Bronchial epithelial cell (primary cell): ENCODE measurements at regions not wholly inside any gene's neighbourhood (a gene's known extent, or its start where the extent isn't known, plus 50 kb on each side); places are given as distances from the start of the nearest gene placed in this dataset.
A peak's percentile ranks its signal among the peaks of the same experiment; 100 is the strongest.

ENCODE experiments used
- DNase-seq: peaks from one replicate; pipeline ENCODE4 v3.0.0-alpha.2; 2010; ENCODE audit warnings: low read depth
- FAIRE-seq: peaks from 2 replicates; lab custom pipeline; 2011; peaks lifted over from hg19 to GRCh38; lab: Jason Lieb, UNC
- H3K27me3 ChIP-seq: 2 replicates; pipeline ENCODE4 v1.5.1; 2011; ENCODE audit warnings: low read length; ENCODE audit not compliant: control insufficient read depth, insufficient read depth
- H3K36me3 ChIP-seq: 2 replicates; pipeline ENCODE4 v1.5.1; 2011; ENCODE audit warnings: low read length; ENCODE audit not compliant: control insufficient read depth, insufficient read depth
- H3K4me3 ChIP-seq: 2 replicates; pipeline ENCODE4 v1.5.1; 2011; ENCODE audit warnings: mild to moderate bottlenecking, low read depth, low read length, control low read depth
- TF ChIP-seq, protein P1 (sequence below): IDR thresholded peaks from 2 replicates; pipeline ENCODE4 v1.5.1; 2011; ENCODE audit warnings: mild to moderate bottlenecking, moderate library complexity, low read length, control low read depth, inconsistent platforms; ENCODE audit not compliant: insufficient read depth, severe bottlenecking

DNA sequence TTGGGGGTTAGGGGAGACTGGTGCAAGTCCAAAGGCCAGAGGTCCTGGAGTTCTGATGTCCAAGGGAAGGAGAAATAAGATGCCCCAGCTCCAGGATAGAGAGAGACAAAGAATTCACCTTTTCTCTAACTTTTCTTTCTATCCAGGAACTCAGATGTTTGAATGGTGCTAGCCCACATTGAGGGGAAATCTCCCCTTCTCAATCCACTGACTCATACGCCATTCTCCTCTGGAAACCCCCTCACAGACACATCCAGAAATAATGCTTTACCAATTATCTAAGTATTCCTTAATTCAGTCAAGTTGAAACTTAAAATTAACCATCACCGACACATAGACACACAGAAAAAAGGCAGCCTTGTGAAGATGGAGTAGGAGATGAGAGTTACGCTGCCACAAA is 1085.2 kb downstream of the NSUN3 start:
- TF ChIP-seq, protein P1, sequence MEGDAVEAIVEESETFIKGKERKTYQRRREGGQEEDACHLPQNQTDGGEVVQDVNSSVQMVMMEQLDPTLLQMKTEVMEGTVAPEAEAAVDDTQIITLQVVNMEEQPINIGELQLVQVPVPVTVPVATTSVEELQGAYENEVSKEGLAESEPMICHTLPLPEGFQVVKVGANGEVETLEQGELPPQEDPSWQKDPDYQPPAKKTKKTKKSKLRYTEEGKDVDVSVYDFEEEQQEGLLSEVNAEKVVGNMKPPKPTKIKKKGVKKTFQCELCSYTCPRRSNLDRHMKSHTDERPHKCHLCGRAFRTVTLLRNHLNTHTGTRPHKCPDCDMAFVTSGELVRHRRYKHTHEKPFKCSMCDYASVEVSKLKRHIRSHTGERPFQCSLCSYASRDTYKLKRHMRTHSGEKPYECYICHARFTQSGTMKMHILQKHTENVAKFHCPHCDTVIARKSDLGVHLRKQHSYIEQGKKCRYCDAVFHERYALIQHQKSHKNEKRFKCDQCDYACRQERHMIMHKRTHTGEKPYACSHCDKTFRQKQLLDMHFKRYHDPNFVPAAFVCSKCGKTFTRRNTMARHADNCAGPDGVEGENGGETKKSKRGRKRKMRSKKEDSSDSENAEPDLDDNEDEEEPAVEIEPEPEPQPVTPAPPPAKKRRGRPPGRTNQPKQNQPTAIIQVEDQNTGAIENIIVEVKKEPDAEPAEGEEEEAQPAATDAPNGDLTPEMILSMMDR: no peak
- no peaks in the 10 kb centered on the region for H3K36me3 ChIP-seq
- DNase-seq (no peak), FAIRE-seq (no peak)
- H3K27me3 ChIP-seq: no peaks in the 10 kb centered on the region
- H3K4me3 ChIP-seq: no peak overlapping the region

DNA sequence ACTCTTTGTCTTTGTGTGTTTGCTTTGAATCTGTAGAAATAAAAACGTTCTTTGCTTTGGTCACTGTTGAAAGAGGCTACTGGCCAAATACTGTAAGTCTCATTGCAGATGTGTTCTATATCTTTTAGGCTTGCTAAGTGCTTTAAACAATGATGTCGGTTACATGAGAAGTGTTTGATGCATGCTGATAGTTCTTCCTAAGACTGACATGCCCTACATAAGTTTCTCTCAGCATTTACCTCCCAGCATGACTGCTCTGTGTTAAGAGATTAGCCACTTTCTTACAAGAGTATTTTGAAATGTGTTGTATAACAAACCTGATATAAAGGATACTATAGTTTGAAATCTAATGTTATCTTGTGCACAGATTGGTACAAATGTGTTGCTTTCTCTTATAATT is 1088.7 kb downstream of the NSUN3 start:
- DNase-seq (no peak), FAIRE-seq (no peak)
- Histone ChIP-seq H3K27me3 (no peaks in the 10 kb centered on the region), H3K36me3 (no peaks in the 10 kb centered on the region), H3K4me3 (no peak overlapping the region)
- TF ChIP-seq, protein P1: no peak

DNA sequence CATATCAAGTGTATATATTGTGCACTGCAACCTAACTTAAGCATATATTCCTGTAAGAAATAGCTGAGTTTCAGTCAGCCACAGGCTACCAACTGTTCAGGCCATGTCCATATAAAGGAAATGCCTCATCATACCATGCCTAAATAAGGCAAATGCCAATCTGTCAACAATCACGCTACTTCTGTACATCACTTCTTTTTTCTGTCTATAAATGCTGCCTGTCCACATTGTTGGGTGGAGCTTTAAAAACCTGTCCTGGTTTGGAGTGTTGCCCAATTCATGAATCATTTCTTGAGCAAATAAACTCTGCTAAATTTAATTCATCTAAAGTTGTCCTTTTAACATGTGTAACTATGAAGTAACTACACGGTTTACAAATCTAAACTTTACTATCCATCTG is 1091.9 kb downstream of the NSUN3 start:
- FAIRE-seq: no peak
- TF ChIP-seq, protein P1: no peak
- H3K36me3 ChIP-seq: no peaks in the 10 kb centered on the region
- no peaks in the 10 kb centered on the region for H3K27me3 ChIP-seq
- DNase-seq: peak; percentile 94
- no peak overlapping the region for H3K4me3 ChIP-seq

DNA sequence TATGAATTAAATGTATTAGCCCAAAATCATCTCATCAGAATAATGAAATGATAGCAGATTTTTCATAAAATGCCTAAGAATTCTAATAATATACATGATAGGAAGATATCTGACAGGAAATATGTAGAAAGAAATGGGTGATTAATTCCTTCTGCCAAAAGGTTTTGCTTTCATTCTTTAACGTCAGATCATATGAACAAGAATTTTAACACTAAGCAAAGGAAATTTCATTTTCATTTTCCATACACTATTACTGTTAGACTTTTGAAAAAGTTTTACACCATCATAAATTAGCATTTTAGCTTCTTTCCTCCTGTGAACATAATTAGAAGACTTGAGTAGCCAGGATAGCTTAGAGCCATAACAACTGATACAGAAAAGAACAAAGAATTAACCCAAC is 1099.9 kb downstream of the NSUN3 start:
- no peak overlapping the region for H3K4me3 ChIP-seq
- DNase-seq (no peak), FAIRE-seq (no peak)
- H3K27me3 ChIP-seq: no peaks in the 10 kb centered on the region
- H3K36me3 ChIP-seq: no peaks in the 10 kb centered on the region
- TF ChIP-seq, protein P1: no peak

DNA sequence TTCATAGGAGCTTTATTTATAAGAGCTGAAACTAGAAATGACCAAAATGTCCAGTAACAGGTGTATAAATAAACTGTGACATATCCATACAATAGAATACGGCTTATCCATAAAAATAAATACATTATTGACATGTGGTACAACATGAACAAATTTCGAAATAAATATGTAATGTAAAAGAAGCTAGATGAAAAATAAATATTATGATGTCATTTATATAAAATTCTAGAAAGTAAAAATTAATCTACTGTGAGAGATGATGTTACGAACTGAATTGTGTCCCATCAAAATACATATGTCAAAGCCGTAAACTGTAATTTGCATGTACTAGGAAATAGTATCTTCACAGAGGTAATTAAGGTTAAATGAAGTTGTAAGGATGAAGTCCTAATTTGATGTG is 1104.9 kb downstream of the NSUN3 start:
- DNase-seq (no peak), FAIRE-seq (no peak)
- H3K36me3 ChIP-seq: no peaks in the 10 kb centered on the region
- no peak overlapping the region for H3K4me3 ChIP-seq
- TF ChIP-seq, protein P1: no peak
- no peaks in the 10 kb centered on the region for H3K27me3 ChIP-seq

DNA sequence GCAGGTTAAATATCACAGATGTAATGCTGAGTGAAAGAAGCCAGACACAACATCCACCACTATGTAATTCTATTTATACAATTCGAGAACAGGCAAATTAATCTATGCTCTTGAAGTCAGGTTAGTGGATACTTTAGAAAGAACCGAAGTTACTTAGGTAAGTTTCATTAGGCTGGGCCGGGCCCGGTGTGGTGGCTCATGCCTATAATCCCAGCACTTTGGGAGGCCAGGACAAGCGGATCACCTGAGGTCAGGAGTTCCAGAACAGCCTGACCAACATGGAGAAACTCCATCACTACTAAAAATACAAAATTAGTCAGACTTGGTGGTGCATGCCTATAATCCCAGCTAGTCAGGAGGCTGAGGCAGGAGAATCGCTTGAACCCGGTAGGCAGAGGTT is 1105.7 kb downstream of the NSUN3 start:
- no peak for FAIRE-seq
- H3K36me3 ChIP-seq: no peaks in the 10 kb centered on the region
- H3K27me3 ChIP-seq: no peaks in the 10 kb centered on the region
- no peak for DNase-seq
- no peak overlapping the region for H3K4me3 ChIP-seq
- TF ChIP-seq, protein P1: no peak
